ENCODE measurements at regions not wholly inside any gene's neighbourhood (a gene's known extent, or its start where the extent isn't known, plus 50 kb on each side); places are given as distances from the start of the nearest gene placed in this dataset.

- WGBS, 2 donors: 57 to 64% methylated on average over 2 of the region's 2 CpGs
- H3K9me3 ChIP-seq: no peaks in the 10 kb centered on the region
- no peaks in the 10 kb centered on the region for H3K4me1 ChIP-seq
- TF ChIP-seq POLR2A (IDR thresholded peaks at IDR 0.05): no peak
- TF ChIP-seq, protein P1, sequence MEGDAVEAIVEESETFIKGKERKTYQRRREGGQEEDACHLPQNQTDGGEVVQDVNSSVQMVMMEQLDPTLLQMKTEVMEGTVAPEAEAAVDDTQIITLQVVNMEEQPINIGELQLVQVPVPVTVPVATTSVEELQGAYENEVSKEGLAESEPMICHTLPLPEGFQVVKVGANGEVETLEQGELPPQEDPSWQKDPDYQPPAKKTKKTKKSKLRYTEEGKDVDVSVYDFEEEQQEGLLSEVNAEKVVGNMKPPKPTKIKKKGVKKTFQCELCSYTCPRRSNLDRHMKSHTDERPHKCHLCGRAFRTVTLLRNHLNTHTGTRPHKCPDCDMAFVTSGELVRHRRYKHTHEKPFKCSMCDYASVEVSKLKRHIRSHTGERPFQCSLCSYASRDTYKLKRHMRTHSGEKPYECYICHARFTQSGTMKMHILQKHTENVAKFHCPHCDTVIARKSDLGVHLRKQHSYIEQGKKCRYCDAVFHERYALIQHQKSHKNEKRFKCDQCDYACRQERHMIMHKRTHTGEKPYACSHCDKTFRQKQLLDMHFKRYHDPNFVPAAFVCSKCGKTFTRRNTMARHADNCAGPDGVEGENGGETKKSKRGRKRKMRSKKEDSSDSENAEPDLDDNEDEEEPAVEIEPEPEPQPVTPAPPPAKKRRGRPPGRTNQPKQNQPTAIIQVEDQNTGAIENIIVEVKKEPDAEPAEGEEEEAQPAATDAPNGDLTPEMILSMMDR (IDR thresholded peaks at IDR 0.05): no peak
- no peak for DNase-seq
- no peak overlapping the region for H3K4me3 ChIP-seq
- intact Hi-C loops (cut with DNase I; ENCODE audit: low total_unique reads): no loop called here
- no peaks in the 10 kb centered on the region for H3K36me3 ChIP-seq (ENCODE audit: low read depth, missing control alignments)
- no peaks in the 10 kb centered on the region for H3K27me3 ChIP-seq
- no peak overlapping the region for H3K27ac ChIP-seq
Observed at GRCh38 chr5:21603796-21604195, 1249.3 kb downstream of the CDH12 start.

DNA sequence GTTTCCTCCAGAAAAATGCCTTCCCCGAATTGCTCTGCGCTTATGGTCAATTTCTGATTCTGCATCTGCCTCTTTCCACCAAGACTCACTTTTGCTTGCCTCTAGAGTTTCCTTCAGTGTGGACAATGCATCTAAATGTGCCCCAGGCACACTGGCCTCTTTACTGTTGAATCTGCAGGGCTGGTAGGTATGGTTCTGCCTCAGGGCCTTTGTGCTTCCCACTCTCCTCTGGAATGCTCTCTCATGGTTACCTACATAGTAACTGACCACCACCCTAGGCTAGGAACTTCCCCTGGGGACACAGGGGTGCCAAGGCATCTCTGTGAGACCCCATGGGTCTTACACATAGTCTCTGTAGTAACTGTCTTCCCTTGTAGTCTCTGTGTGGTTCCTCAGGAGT lies 1258.6 kb downstream of the CDH12 start:
- Histone ChIP-seq H3K36me3 (ENCODE audit: low read depth, missing control alignments) (no peaks in the 10 kb centered on the region), H3K27ac (no peak overlapping the region), H3K27me3 (no peaks in the 10 kb centered on the region), H3K4me3 (no peak overlapping the region), H3K9me3 (no peaks in the 10 kb centered on the region), H3K4me1 (no peaks in the 10 kb centered on the region)
- TF ChIP-seq POLR2A (IDR thresholded peaks at IDR 0.05): no peak
- TF ChIP-seq, protein P1 (IDR thresholded peaks at IDR 0.05): no peak
- DNase-seq: no peak
- intact Hi-C loops (cut with DNase I; ENCODE audit: low total_unique reads): no loop called here
- 88 to 95% methylated on average over 2 of the region's 2 CpGs for WGBS, 2 donors

DNA sequence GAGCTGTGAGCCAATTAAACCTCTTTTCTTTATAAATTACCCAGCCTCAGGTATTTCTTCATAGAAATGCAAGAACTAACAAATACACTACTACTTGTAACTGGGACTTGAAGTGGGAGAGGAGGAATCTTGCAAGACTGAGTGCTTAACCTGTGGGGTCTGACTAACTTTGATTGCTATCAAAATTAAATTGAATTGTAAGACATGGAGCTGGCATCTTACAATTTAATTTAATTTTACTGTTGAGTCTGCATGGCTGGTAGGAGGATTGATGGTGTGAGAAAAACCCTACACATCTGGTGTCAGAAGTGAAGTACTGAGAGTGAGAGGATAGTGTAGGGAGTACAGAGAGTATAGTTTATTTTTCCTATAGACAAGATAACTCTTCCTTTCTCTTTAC lies 1259.9 kb downstream of the CDH12 start:
- DNase-seq: no peak
- Histone ChIP-seq H3K27me3 (no peaks in the 10 kb centered on the region), H3K9me3 (no peaks in the 10 kb centered on the region), H3K36me3 (ENCODE audit: low read depth, missing control alignments) (no peaks in the 10 kb centered on the region), H3K4me1 (no peaks in the 10 kb centered on the region), H3K4me3 (no peak overlapping the region), H3K27ac (no peak overlapping the region)
- TF ChIP-seq POLR2A (IDR thresholded peaks at IDR 0.05): no peak
- TF ChIP-seq, protein P1 (IDR thresholded peaks at IDR 0.05): no peak
- intact Hi-C loops (cut with DNase I; ENCODE audit: low total_unique reads): no loop called here

- Histone ChIP-seq H3K4me1 (no peaks in the 10 kb centered on the region), H3K27ac (no peak overlapping the region), H3K36me3 (ENCODE audit: low read depth, missing control alignments) (no peaks in the 10 kb centered on the region), H3K9me3 (no peaks in the 10 kb centered on the region), H3K27me3 (no peaks in the 10 kb centered on the region), H3K4me3 (no peak overlapping the region)
- TF ChIP-seq, protein P1 (IDR thresholded peaks at IDR 0.05): no peak
- no peak for TF ChIP-seq POLR2A (IDR thresholded peaks at IDR 0.05)
- no peak for DNase-seq
- intact Hi-C loops (cut with DNase I; ENCODE audit: low total_unique reads): no loop called here
- WGBS, 2 donors: 54 to 55% methylated on average over 3 of the region's 3 CpGs
Observed at GRCh38 chr5:21581508-21581907, 1271.6 kb downstream of the CDH12 start.

GRCh38 chr5:21574961-21575360 lies 1278.2 kb downstream of the CDH12 start:
- no peaks in the 10 kb centered on the region for H3K27me3 ChIP-seq
- DNase-seq: no peak
- no peaks in the 10 kb centered on the region for H3K36me3 ChIP-seq (ENCODE audit: low read depth, missing control alignments)
- no peak overlapping the region for H3K27ac ChIP-seq
- H3K4me1 ChIP-seq: no peaks in the 10 kb centered on the region
- TF ChIP-seq, protein P1 (IDR thresholded peaks at IDR 0.05): no peak
- TF ChIP-seq POLR2A (IDR thresholded peaks at IDR 0.05): no peak
- no peak overlapping the region for H3K4me3 ChIP-seq
- H3K9me3 ChIP-seq: no peaks in the 10 kb centered on the region
- intact Hi-C loops (cut with DNase I; ENCODE audit: low total_unique reads): no loop called here
- WGBS, 2 donors: 66 to 73% methylated on average over 4 of the region's 4 CpGs

Data from testis (tissue), 2 donors.